ENCODE measurements at regions not wholly inside any gene's neighbourhood (a gene's known extent, or its start where the extent isn't known, plus 50 kb on each side); places are given as distances from the start of the nearest gene placed in this dataset.

- Histone ChIP-seq H3K9ac (ENCODE audit: low read length) (no peak overlapping the region), H3K36me3 (ENCODE audit: control insufficient read depth, low read depth, low read length) (no peaks in the 10 kb centered on the region), H3K27me3 (ENCODE audit: control insufficient read depth, insufficient read depth, low read length) (no peaks in the 10 kb centered on the region), H3K27ac (ENCODE audit: low read length) (no peak overlapping the region), H3K4me1 (ENCODE audit: control insufficient read depth, low read depth, low read length) (no peaks in the 10 kb centered on the region), H3K9me3 (ENCODE audit: control insufficient read depth, low read depth, low read length) (peaks cover 3% of the 10 kb centered on the region), H3K4me3 (ENCODE audit: low read length) (no peak overlapping the region)
Observed at GRCh38 chr13:64274481-64275217, 2859.0 kb upstream of the PCDH20 start.

DNA sequence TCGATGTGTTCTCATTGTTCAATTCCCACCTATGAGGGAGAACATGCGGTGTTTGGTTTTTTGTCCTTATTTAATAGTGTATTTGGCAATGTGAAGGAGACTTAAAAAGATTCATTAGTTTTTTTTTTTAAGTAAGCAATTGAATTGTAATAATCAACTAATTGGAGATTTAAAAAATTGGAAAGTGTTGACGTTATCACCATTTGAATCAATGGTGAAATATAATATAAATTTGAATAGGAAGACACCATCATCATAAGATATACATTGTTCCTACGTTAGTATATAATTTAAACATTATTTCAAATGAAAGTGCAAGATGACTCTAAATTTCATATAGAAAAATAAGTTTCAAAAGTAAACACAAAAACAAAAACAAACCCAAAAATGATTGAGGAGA lies 2858.1 kb upstream of the PCDH20 start:
- Histone ChIP-seq H3K27me3 (ENCODE audit: control insufficient read depth, insufficient read depth, low read length) (no peaks in the 10 kb centered on the region), H3K4me1 (ENCODE audit: control insufficient read depth, low read depth, low read length) (no peaks in the 10 kb centered on the region), H3K27ac (ENCODE audit: low read length) (no peak overlapping the region), H3K4me3 (ENCODE audit: low read length) (no peak overlapping the region), H3K9me3 (ENCODE audit: control insufficient read depth, low read depth, low read length) (peaks cover 3% of the 10 kb centered on the region), H3K36me3 (ENCODE audit: control insufficient read depth, low read depth, low read length) (no peaks in the 10 kb centered on the region), H3K9ac (ENCODE audit: low read length) (no peak overlapping the region)

- Histone ChIP-seq H3K9ac (ENCODE audit: low read length) (no peak overlapping the region), H3K36me3 (ENCODE audit: control insufficient read depth, low read depth, low read length) (no peaks in the 10 kb centered on the region), H3K27ac (ENCODE audit: low read length) (no peak overlapping the region), H3K4me1 (ENCODE audit: control insufficient read depth, low read depth, low read length) (no peaks in the 10 kb centered on the region), H3K27me3 (ENCODE audit: control insufficient read depth, insufficient read depth, low read length) (no peaks in the 10 kb centered on the region), H3K4me3 (ENCODE audit: low read length) (no peak overlapping the region), H3K9me3 (ENCODE audit: control insufficient read depth, low read depth, low read length) (peaks cover 3% of the 10 kb centered on the region)
Observed at GRCh38 chr13:64272681-64273080, 2857.0 kb upstream of the PCDH20 start.

GRCh38 chr13:64266024-64266423 lies 2850.4 kb upstream of the PCDH20 start:
- Histone ChIP-seq H3K9me3 (ENCODE audit: control insufficient read depth, low read depth, low read length) (peaks cover 3% of the 10 kb centered on the region), H3K27ac (ENCODE audit: low read length) (no peak overlapping the region), H3K36me3 (ENCODE audit: control insufficient read depth, low read depth, low read length) (no peaks in the 10 kb centered on the region)

GRCh38 chr13:64263285-64263684 lies 2847.6 kb upstream of the PCDH20 start:
- Histone ChIP-seq H3K36me3 (ENCODE audit: control insufficient read depth, low read depth, low read length) (no peaks in the 10 kb centered on the region), H3K9ac (ENCODE audit: low read length) (no peak overlapping the region), H3K4me3 (ENCODE audit: low read length) (no peak overlapping the region), H3K27ac (ENCODE audit: low read length) (no peak overlapping the region), H3K9me3 (ENCODE audit: control insufficient read depth, low read depth, low read length) (peaks cover 3% of the 10 kb centered on the region), H3K4me1 (ENCODE audit: control insufficient read depth, low read depth, low read length) (no peaks in the 10 kb centered on the region), H3K27me3 (ENCODE audit: control insufficient read depth, insufficient read depth, low read length) (no peaks in the 10 kb centered on the region)

More at GRCh38 chr13:64266024-64266423, 2850.4 kb upstream of the PCDH20 start:
- Histone ChIP-seq H3K4me1 (ENCODE audit: control insufficient read depth, low read depth, low read length) (no peaks in the 10 kb centered on the region), H3K4me3 (ENCODE audit: low read length) (no peak overlapping the region), H3K27me3 (ENCODE audit: control insufficient read depth, insufficient read depth, low read length) (no peaks in the 10 kb centered on the region), H3K9ac (ENCODE audit: low read length) (no peak overlapping the region)

GRCh38 chr13:64256751-64257150 lies 2841.1 kb upstream of the PCDH20 start:
- H3K36me3 ChIP-seq (ENCODE audit: control insufficient read depth, low read depth, low read length), result no peaks in the 10 kb centered on the region
- no peaks in the 10 kb centered on the region for H3K27me3 ChIP-seq (ENCODE audit: control insufficient read depth, insufficient read depth, low read length)
- H3K27ac ChIP-seq (ENCODE audit: low read length), result no peak overlapping the region
- no peaks in the 10 kb centered on the region for H3K9me3 ChIP-seq (ENCODE audit: control insufficient read depth, low read depth, low read length)
- no peak overlapping the region for H3K4me3 ChIP-seq (ENCODE audit: low read length)
- no peaks in the 10 kb centered on the region for H3K4me1 ChIP-seq (ENCODE audit: control insufficient read depth, low read depth, low read length)
- no peak overlapping the region for H3K9ac ChIP-seq (ENCODE audit: low read length)

GRCh38 chr13:64255988-64256387 lies 2840.3 kb upstream of the PCDH20 start:
- Histone ChIP-seq H3K4me3 (ENCODE audit: low read length) (no peak overlapping the region), H3K9me3 (ENCODE audit: control insufficient read depth, low read depth, low read length) (no peaks in the 10 kb centered on the region), H3K9ac (ENCODE audit: low read length) (no peak overlapping the region), H3K4me1 (ENCODE audit: control insufficient read depth, low read depth, low read length) (no peaks in the 10 kb centered on the region), H3K27ac (ENCODE audit: low read length) (no peak overlapping the region), H3K36me3 (ENCODE audit: control insufficient read depth, low read depth, low read length) (no peaks in the 10 kb centered on the region), H3K27me3 (ENCODE audit: control insufficient read depth, insufficient read depth, low read length) (no peaks in the 10 kb centered on the region)

- Histone ChIP-seq H3K9ac (ENCODE audit: low read length) (no peak overlapping the region), H3K27me3 (ENCODE audit: control insufficient read depth, insufficient read depth, low read length) (no peaks in the 10 kb centered on the region), H3K27ac (ENCODE audit: low read length) (no peak overlapping the region)
Observed at GRCh38 chr13:64248371-64249065, 2832.9 kb upstream of the PCDH20 start.

GRCh38 chr13:64239372-64239771 lies 2823.7 kb upstream of the PCDH20 start:
- H3K9ac ChIP-seq (ENCODE audit: low read length), result no peak overlapping the region
- no peaks in the 10 kb centered on the region for H3K36me3 ChIP-seq (ENCODE audit: control insufficient read depth, low read depth, low read length)
- H3K4me3 ChIP-seq (ENCODE audit: low read length), result no peak overlapping the region
- no peaks in the 10 kb centered on the region for H3K4me1 ChIP-seq (ENCODE audit: control insufficient read depth, low read depth, low read length)
- H3K27me3 ChIP-seq (ENCODE audit: control insufficient read depth, insufficient read depth, low read length), result no peaks in the 10 kb centered on the region
- no peak overlapping the region for H3K27ac ChIP-seq (ENCODE audit: low read length)
- H3K9me3 ChIP-seq (ENCODE audit: control insufficient read depth, low read depth, low read length), result no peaks in the 10 kb centered on the region

More at GRCh38 chr13:64248371-64249065, 2832.9 kb upstream of the PCDH20 start:
- H3K9me3 ChIP-seq (ENCODE audit: control insufficient read depth, low read depth, low read length), result no peaks in the 10 kb centered on the region
- H3K4me1 ChIP-seq (ENCODE audit: control insufficient read depth, low read depth, low read length), result no peaks in the 10 kb centered on the region
- H3K4me3 ChIP-seq (ENCODE audit: low read length), result no peak overlapping the region
- no peaks in the 10 kb centered on the region for H3K36me3 ChIP-seq (ENCODE audit: control insufficient read depth, low read depth, low read length)

- H3K4me3 ChIP-seq (ENCODE audit: low read length), result no peak overlapping the region
- no peak overlapping the region for H3K27ac ChIP-seq (ENCODE audit: low read length)
- no peaks in the 10 kb centered on the region for H3K4me1 ChIP-seq (ENCODE audit: control insufficient read depth, low read depth, low read length)
- no peaks in the 10 kb centered on the region for H3K27me3 ChIP-seq (ENCODE audit: control insufficient read depth, insufficient read depth, low read length)
- no peaks in the 10 kb centered on the region for H3K9me3 ChIP-seq (ENCODE audit: control insufficient read depth, low read depth, low read length)
- H3K9ac ChIP-seq (ENCODE audit: low read length), result no peak overlapping the region
- no peaks in the 10 kb centered on the region for H3K36me3 ChIP-seq (ENCODE audit: control insufficient read depth, low read depth, low read length)
Observed at GRCh38 chr13:64234255-64234654, 2818.6 kb upstream of the PCDH20 start.

DNA sequence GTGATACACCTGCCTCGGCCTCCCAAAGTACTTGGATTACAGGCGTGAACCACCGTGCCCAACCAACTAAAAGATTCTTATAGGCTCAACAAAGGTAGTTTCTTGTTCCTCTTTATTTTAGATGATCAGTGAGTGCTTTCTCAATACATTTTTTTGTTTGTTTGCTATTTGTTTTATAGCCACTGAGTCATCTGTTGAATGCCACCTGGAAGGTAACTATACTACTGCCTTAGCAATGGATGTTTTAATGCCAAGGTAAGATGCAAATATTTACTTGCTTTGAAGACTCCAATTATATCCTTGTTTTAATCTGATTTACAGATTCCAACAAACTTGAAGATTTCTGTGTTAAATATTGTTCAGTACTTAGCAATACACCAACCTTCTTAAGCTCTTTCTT lies 2807.4 kb upstream of the PCDH20 start:
- no peaks in the 10 kb centered on the region for H3K36me3 ChIP-seq (ENCODE audit: control insufficient read depth, low read depth, low read length)
- H3K4me3 ChIP-seq (ENCODE audit: low read length), result no peak overlapping the region
- no peak overlapping the region for H3K27ac ChIP-seq (ENCODE audit: low read length)
- H3K4me1 ChIP-seq (ENCODE audit: control insufficient read depth, low read depth, low read length), result no peaks in the 10 kb centered on the region
- no peak overlapping the region for H3K9ac ChIP-seq (ENCODE audit: low read length)
- no peaks in the 10 kb centered on the region for H3K27me3 ChIP-seq (ENCODE audit: control insufficient read depth, insufficient read depth, low read length)
- H3K9me3 ChIP-seq (ENCODE audit: control insufficient read depth, low read depth, low read length), result no peaks in the 10 kb centered on the region
